ENCODE measurements at regions not wholly inside any gene's neighbourhood (a gene's known extent, or its start where the extent isn't known, plus 50 kb on each side); places are given as distances from the start of the nearest gene placed in this dataset.
"Not testable (repeated sequence)": the region's sequence is repeated elsewhere in the genome, so short reads cannot be mapped to it uniquely, and the experiment has no call there.

GRCh38 chr10:120186506-120186905 lies 270.5 kb upstream of the PLPP4 start:
- in situ Hi-C loops (cut with HindIII; ENCODE audit: low sequenced_read_pairs): no loop called here

DNA sequence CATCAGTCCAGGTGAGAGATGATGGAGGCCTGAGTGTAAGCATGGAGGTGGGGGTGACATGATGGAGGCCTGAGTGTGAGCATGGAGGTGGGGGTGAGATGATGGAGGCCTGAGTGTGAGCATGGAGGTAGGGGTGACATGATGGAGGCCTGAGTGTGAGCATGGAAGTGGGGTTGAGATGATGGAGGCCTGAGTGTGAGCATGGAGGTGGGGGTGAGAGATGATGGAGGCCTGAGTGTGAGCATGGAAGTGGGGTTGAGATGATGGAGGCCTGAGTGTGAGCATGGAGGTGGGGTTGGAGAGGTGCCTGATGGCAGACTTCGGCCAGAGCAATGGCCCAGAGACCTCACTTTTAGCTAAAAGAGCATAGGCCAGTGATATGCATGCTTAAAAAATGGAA lies 269.9 kb upstream of the PLPP4 start:
- in situ Hi-C loops (cut with HindIII; ENCODE audit: low sequenced_read_pairs): not testable (repeated sequence)

DNA sequence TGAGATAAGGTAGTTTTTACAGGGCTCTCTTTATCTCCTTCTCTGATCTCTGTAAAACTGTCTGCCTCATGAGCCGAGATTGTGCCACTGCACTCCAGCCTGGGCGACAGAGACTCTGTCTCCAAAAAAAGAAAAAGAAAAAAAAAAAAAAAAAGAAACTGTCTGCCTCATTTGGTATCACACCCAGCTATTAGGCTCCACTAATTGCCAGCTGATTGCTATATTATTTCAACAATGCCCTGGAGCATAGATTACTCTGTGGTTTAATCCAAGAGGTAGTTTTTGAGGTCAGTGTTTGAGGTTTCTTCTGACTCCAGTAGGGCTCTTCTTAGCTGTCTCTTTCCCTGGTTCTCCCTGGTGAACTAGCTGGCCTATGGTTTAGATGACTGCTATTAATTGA lies 268.1 kb upstream of the PLPP4 start:
- in situ Hi-C loops (cut with HindIII; ENCODE audit: low sequenced_read_pairs): no loop called here

GRCh38 chr10:120195984-120196712 lies 260.9 kb upstream of the PLPP4 start:
- in situ Hi-C loops (cut with HindIII; ENCODE audit: low sequenced_read_pairs): no loop called here

DNA sequence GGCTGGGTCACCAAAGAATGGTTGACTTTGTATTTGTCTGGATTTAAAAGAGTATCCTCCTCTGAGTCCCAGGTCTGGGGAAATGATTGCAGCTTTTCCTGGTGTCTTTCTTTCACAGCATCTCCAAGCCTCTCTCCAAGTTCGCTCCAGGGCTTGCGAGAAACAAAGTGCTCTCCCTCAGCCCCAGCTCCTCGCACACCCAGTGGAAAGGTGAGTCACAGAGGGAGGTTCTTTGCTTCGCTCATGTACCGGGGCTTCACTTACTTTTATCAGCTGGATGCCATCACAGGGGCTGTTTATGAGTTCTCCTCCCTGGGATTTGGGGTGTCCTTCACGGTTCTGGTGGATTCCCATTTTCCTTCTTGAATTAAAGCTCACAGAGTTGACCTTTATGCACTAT lies 252.2 kb upstream of the PLPP4 start:
- in situ Hi-C loops (cut with HindIII; ENCODE audit: low sequenced_read_pairs): no loop called here

- in situ Hi-C loops (cut with HindIII; ENCODE audit: low sequenced_read_pairs): no loop called here
Observed at GRCh38 chr10:120205368-120206018, 251.5 kb upstream of the PLPP4 start.

- in situ Hi-C loops (cut with HindIII; ENCODE audit: low sequenced_read_pairs): no loop called here
Observed at GRCh38 chr10:120208488-120208887, 248.5 kb upstream of the PLPP4 start.

- in situ Hi-C loops (cut with HindIII; ENCODE audit: low sequenced_read_pairs): no loop called here
Observed at GRCh38 chr10:120209124-120209762, 247.8 kb upstream of the PLPP4 start.

DNA sequence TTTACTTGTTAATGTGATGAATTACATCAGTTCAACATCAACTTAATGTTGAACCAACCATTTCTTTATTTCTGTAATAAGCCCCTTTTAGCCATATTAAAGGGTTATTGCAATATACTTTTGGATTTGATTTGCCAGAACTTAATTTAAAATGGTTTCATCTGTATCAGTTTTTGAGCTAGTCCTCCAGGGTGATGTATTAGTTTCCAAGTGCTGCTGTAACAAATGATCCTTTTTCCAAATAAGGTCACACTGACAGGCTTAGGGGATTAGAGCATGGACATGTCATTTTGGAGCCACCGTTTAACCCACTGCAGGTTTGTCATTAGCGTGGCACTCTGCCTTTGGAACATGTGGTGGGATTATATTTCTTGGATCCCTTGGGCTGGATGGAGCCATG lies 244.8 kb upstream of the PLPP4 start:
- in situ Hi-C loops (cut with HindIII; ENCODE audit: low sequenced_read_pairs): no loop called here

GRCh38 chr10:120213283-120213682 lies 243.7 kb upstream of the PLPP4 start:
- in situ Hi-C loops (cut with HindIII; ENCODE audit: low sequenced_read_pairs): not testable (repeated sequence)

GRCh38 chr10:120217736-120218135 lies 239.3 kb upstream of the PLPP4 start:
- in situ Hi-C loops (cut with HindIII; ENCODE audit: low sequenced_read_pairs): no loop called here

GRCh38 chr10:120221873-120222485 lies 235.0 kb upstream of the PLPP4 start:
- in situ Hi-C loops (cut with HindIII; ENCODE audit: low sequenced_read_pairs): no loop called here

DNA sequence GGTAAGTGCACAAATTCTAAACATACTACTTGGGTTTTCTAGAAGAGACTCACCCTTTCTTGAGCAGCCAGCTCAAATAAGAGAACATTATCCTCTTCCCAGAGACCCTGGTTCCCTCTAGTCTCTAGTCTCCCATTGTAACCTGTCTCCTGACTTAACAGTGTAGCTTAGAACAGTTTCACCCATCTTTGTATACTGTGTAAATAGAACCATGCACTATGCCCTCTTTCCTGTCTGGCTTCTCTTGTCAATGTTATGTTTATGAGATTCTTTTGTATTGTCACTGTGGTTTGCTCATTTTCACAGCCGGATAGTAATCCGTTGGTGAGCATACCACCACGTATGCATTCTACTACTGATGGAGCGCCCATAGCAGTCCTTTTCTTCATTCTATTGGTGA lies 227.4 kb upstream of the PLPP4 start:
- in situ Hi-C loops (cut with HindIII; ENCODE audit: low sequenced_read_pairs): no loop called here

DNA sequence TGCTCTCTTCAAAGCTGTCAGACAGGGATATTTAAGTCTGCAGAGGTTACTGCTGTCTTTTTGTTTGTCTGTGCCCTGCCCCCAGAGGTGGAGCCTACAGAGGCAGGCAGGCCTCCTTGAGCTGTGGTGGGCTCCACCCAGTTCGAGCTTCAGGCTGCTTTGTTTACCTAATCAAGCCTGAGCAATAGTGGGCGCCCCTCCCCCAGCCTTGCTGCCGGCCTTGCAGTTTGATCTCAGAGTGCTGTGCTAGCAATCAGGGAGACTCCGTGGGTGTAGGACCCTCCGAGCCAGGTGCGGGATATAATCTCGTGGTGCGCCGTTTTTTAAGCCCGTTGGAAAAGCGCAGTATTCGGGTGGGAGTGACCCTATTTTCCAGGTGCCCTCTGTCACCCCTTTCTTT lies 217.3 kb upstream of the PLPP4 start:
- in situ Hi-C loops (cut with HindIII; ENCODE audit: low sequenced_read_pairs): not testable (repeated sequence)

- in situ Hi-C loops (cut with HindIII; ENCODE audit: low sequenced_read_pairs): no loop called here
Observed at GRCh38 chr10:120251821-120252442, 205.1 kb upstream of the PLPP4 start.

- in situ Hi-C loops (cut with HindIII; ENCODE audit: low sequenced_read_pairs): no loop called here
Observed at GRCh38 chr10:120253131-120253530, 203.9 kb upstream of the PLPP4 start.

GRCh38 chr10:120260456-120260855 lies 196.6 kb upstream of the PLPP4 start:
- in situ Hi-C loops (cut with HindIII; ENCODE audit: low sequenced_read_pairs): no loop called here

DNA sequence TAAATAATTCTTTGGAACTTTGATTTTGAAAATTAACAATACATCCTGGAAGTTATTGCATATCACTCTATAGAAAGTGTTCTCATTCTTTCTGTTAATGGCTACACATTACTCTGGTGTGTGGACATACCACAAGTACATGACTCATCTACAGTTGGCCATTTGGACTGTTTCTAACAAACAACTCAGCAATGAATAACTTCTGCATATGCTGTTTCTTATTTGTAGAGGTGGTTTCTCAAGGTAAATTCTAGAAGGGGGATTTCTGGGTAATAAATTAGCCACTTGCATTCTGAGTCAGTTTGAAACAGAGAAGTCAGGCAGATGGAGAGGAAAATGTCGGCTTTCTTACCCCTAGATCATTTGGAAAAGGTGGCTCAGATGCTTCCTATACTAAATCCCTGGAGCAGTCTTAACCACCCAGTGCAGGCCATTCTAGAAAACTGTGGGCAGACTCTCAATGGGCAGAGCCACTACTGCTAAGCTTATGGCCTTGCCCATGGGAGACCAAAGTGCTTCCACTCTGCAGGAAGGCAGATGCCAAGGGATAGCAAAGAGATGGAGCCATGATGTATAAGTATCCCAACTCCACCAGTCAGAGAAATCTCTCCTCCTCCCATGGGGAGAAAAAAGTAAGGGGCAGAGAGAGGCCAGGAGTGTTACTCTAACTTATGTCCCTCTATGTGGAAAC lies 194.0 kb upstream of the PLPP4 start:
- in situ Hi-C loops (cut with HindIII; ENCODE audit: low sequenced_read_pairs): no loop called here

GRCh38 chr10:120266022-120266421 lies 191.0 kb upstream of the PLPP4 start:
- in situ Hi-C loops (cut with HindIII; ENCODE audit: low sequenced_read_pairs): no loop called here

DNA sequence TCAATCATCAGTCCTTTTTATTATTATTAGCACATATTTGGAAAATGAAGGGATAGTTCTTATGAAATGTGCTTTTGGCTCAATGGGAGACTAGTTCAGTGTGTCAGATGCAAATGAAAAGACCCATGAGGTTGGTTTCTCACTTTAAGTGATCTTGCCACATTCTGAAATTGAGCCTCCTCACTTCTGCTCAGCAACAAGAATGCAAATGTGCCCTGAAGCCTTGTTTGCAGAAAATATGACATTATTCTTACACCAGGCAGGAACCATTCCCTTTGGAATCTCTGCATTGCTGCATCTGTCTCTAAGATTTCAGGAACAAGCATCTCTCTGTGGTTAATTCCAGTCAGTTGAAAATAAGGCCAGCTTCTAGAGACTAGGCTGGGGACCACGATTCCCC lies 186.1 kb upstream of the PLPP4 start:
- in situ Hi-C loops (cut with HindIII; ENCODE audit: low sequenced_read_pairs): no loop called here

DNA sequence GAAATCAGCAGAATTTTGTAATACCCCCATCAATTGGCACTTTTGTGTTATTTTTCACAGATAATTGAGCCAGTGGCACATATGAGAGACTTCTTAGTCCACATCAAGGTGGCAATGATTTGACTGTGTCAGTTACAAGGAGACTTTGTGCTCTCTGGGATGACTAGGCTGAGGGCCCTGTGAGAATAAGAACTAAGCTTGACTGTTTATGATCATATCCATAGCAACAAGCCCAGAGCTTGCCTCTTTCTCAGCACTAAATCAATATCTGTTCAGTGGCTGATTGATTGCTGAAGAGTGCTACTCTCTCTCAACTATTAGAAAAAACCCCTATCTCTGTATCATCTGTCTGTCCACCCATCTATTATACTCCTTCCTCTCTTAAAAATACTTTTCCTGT lies 185.3 kb upstream of the PLPP4 start:
- in situ Hi-C loops (cut with HindIII; ENCODE audit: low sequenced_read_pairs): no loop called here
